Thoracic aorta (tissue), 2 donors: ENCODE measurements at regions not wholly inside any gene's neighbourhood (a gene's known extent, or its start where the extent isn't known, plus 50 kb on each side); places are given as distances from the start of the nearest gene placed in this dataset.

ENCODE experiments used
- ATAC-seq: fragments of 150-250 bp; one replicate; pipeline ENCODE4 v1.8.0; 2017; ENCODE audit warnings: low read depth; ENCODE audit not compliant: insufficient number of reproducible peaks, low FRiP score
- DNase-seq: peaks from one replicate; pipeline ENCODE4 v3.0.0-alpha.2; 2020; ENCODE audit warnings: low spot score
- H3K27ac ChIP-seq, 2 donors: fragments of 200-600 bp; sonication (generic); 1 replicate in 1 of 2; 2 replicates in 1 of 2; pipeline ENCODE4 v1.5.1; 2016; ENCODE audit warnings: mild to moderate bottlenecking in 2 of 2, moderate library complexity in 2 of 2
- H3K27me3 ChIP-seq: fragments of 200-600 bp; sonication (generic); replicated peaks from 2 replicates; pipeline ENCODE4 v1.6.0; 2016; ENCODE audit warnings: mild to moderate bottlenecking; ENCODE audit not compliant: insufficient read depth
- H3K36me3 ChIP-seq: fragments of 200-600 bp; sonication (generic); one replicate; pipeline ENCODE4 v1.5.1; 2016
- H3K4me1 ChIP-seq, 2 donors: fragments of 200-600 bp; sonication (generic); 1 replicate in 1 of 2; 2 replicates in 1 of 2; pipeline versions ENCODE4 v1.5.1 to v1.6.0; 2016; ENCODE audit warnings: low read depth in 2 of 2, mild to moderate bottlenecking in 1 of 2; ENCODE audit not compliant: control insufficient read depth in 1 of 2
- H3K4me3 ChIP-seq: fragments of 200-600 bp; sonication (generic); 2 replicates; pipeline ENCODE4 v1.5.1; 2016; ENCODE audit warnings: mild to moderate bottlenecking
- H3K9me3 ChIP-seq: fragments of 200-600 bp; sonication (generic); 2 replicates; pipeline ENCODE4 v1.5.1; 2016
- TF ChIP-seq, protein P1 (sequence below): fragments of 200-600 bp; sonication (generic); IDR thresholded peaks from one replicate; pipeline ENCODE4 v1.5.1; 2019; ENCODE audit warnings: antibody characterized with exemption

- DNase-seq (no peak), ATAC-seq (no peak)
- TF ChIP-seq, protein P1, sequence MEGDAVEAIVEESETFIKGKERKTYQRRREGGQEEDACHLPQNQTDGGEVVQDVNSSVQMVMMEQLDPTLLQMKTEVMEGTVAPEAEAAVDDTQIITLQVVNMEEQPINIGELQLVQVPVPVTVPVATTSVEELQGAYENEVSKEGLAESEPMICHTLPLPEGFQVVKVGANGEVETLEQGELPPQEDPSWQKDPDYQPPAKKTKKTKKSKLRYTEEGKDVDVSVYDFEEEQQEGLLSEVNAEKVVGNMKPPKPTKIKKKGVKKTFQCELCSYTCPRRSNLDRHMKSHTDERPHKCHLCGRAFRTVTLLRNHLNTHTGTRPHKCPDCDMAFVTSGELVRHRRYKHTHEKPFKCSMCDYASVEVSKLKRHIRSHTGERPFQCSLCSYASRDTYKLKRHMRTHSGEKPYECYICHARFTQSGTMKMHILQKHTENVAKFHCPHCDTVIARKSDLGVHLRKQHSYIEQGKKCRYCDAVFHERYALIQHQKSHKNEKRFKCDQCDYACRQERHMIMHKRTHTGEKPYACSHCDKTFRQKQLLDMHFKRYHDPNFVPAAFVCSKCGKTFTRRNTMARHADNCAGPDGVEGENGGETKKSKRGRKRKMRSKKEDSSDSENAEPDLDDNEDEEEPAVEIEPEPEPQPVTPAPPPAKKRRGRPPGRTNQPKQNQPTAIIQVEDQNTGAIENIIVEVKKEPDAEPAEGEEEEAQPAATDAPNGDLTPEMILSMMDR, result no peak
- Histone ChIP-seq H3K27ac (no peak overlapping the region), H3K4me1 (no peaks in the 10 kb centered on the region), H3K36me3 (no peaks in the 10 kb centered on the region), H3K4me3 (no peak overlapping the region), H3K27me3 (no peaks in the 10 kb centered on the region), H3K9me3 (no peaks in the 10 kb centered on the region)
Observed at GRCh38 chr6:147787417-147787816, 278.9 kb downstream of the SAMD5 start.

GRCh38 chr6:147789430-147789947 is 281.0 kb downstream of the SAMD5 start:
- Histone ChIP-seq H3K27me3 (no peaks in the 10 kb centered on the region), H3K9me3 (no peaks in the 10 kb centered on the region), H3K4me3 (no peak overlapping the region), H3K4me1 (no peaks in the 10 kb centered on the region), H3K27ac (no peak overlapping the region), H3K36me3 (no peaks in the 10 kb centered on the region)
- TF ChIP-seq, protein P1, result no peak
- DNase-seq (no peak), ATAC-seq (no peak)

GRCh38 chr6:147793871-147794643 is 285.6 kb downstream of the SAMD5 start:
- no peaks in the 10 kb centered on the region for H3K36me3 ChIP-seq
- H3K4me1 ChIP-seq, result no peaks in the 10 kb centered on the region
- H3K27me3 ChIP-seq, result no peaks in the 10 kb centered on the region
- H3K9me3 ChIP-seq, result no peaks in the 10 kb centered on the region
- DNase-seq, result no peak
- no peak overlapping the region for H3K4me3 ChIP-seq
- ATAC-seq, result no peak
- TF ChIP-seq, protein P1, result no peak
- H3K27ac ChIP-seq, result no peak overlapping the region

DNA sequence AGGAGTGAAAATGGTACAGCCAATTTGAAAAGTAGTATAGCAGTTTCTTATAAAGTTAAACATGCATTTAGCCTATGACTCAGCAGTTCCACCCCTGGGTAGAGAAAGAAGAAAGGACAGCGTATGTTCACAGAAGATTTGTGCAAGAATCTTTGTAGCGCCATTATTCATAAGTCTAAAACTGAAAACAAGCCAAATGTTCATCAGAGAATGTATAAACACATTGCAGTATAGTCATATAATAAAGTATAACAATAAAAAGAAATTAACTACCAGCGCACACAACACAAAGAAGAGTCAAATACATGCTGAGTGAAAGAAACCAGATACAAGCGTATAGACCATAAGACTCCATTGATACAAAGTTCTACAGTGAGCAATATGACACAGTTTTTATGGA is 294.0 kb downstream of the SAMD5 start:
- ATAC-seq, result no peak
- Histone ChIP-seq H3K27ac (no peak overlapping the region), H3K4me3 (no peak overlapping the region), H3K36me3 (no peaks in the 10 kb centered on the region), H3K27me3 (no peaks in the 10 kb centered on the region), H3K9me3 (peaks cover 7% of the 10 kb centered on the region), H3K4me1 (no peaks in the 10 kb centered on the region)
- DNase-seq, result no peak
- TF ChIP-seq, protein P1, result no peak

DNA sequence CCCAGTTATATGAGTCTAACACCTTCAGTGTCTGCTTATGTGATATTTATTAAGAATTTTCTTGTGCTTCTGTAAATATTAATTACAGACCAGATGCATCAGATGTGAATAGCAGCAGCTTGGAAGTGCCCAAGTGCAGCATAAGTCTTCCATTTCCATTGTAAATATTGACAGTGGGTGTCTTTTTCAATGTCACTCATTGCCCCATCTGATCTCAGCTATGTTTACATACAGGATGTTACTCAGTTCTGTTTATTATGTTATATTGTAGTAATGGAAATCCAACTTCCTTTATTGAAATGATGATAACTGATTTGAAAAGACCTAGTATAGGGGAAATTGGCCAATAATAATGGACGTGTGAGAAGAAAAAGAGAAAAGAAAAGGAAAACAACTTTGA is 296.7 kb downstream of the SAMD5 start:
- Histone ChIP-seq H3K4me1 (no peaks in the 10 kb centered on the region), H3K9me3 (peaks cover 7% of the 10 kb centered on the region), H3K27me3 (no peaks in the 10 kb centered on the region), H3K36me3 (no peaks in the 10 kb centered on the region), H3K27ac (no peak overlapping the region), H3K4me3 (no peak overlapping the region)
- TF ChIP-seq, protein P1, result no peak
- ATAC-seq, result no peak
- no peak for DNase-seq
